K562 (cell line): ENCODE measurements at regions not wholly inside any gene's neighbourhood (a gene's known extent, or its start where the extent isn't known, plus 50 kb on each side); places are given as distances from the start of the nearest gene placed in this dataset.

ENCODE experiments used
- ATAC-seq: fragments of 200-7000 bp; cut with Tn5 transposase; 3 replicates; pipeline ENCODE4 v1.9.1; 2020; ENCODE audit warnings: moderate library complexity
- BruUV-seq: library from RNA; stranded (reverse); fragments of 400-500 nt; replicated peaks from 2 replicates; lab custom pipeline; 2021; lab: Mats Ljungman, UMichigan
- CTCF ChIA-PET: fragments of 300-600 bp; formaldehyde crosslinking; extraction: SDS; loops from one replicate; lab custom pipeline; 2021; ENCODE audit warnings: low intra/inter-chr PET ratio; lab: Yijun Ruan, JAX
- POLR2A ChIA-PET: fragments of 300-600, 350-650 bp; sonication (Branson Sonifier 250); formaldehyde crosslinking; extraction: SDS; loops from one replicate; lab custom pipeline; 2021; ENCODE audit warnings: antibody characterized with exemption, inconsistent platforms; lab: Yijun Ruan, JAX
- DNase-seq, 4 experiments: peaks; one replicate each; pipeline versions ENCODE4 v3.0.0 to v3.0.0-alpha.2; 2011 to 2018; ENCODE audit warnings: low spot score in 3 of 4, mixed read lengths in 3 of 4; ENCODE audit errors: extremely low read depth in 1 of 4
- FAIRE-seq: peaks from 2 replicates; lab custom pipeline; 2011; peaks lifted over from hg19 to GRCh38; lab: Jason Lieb, UNC
- H2AFZ ChIP-seq: 2 replicates; pipeline ENCODE4 v1.6.0; 2011; ENCODE audit warnings: low read depth, low read length, control low read depth, inconsistent platforms
- H3K27ac ChIP-seq: fragments of 200-600 bp; 3 replicates; pipeline ENCODE4 v1.8.0; 2011; ENCODE audit warnings: low read depth, mild to moderate bottlenecking, control low read depth, inconsistent platforms, low read length, moderate library complexity, mixed read lengths; ENCODE audit errors: extremely low read depth
- H3K27me3 ChIP-seq, 2 experiments: fragments of 300-600 bp in 1 of 2; 2 replicates in 1 of 2; 3 replicates in 1 of 2; pipeline versions ENCODE4 v1.6.0 to v1.8.0; 2011; ENCODE audit warnings: inconsistent platforms in 2 of 2, low read length in 2 of 2, mild to moderate bottlenecking in 1 of 2, mixed read lengths in 1 of 2, moderate library complexity in 1 of 2; ENCODE audit not compliant: control insufficient read depth in 2 of 2, insufficient read depth in 2 of 2
- H3K36me3 ChIP-seq: fragments of 300-600 bp; 3 replicates; pipeline ENCODE4 v1.8.0; 2011; ENCODE audit warnings: mild to moderate bottlenecking, low read length, inconsistent platforms; ENCODE audit not compliant: control insufficient read depth, insufficient read depth
- H3K4me1 ChIP-seq, 2 experiments: fragments of 200-600 bp in 1 of 2; replicated peaks in 1 of 2; 2 replicates in 1 of 2; 3 replicates in 1 of 2; pipeline versions ENCODE4 v1.5.1 to v1.8.0; 2011; ENCODE audit warnings: inconsistent platforms in 2 of 2, low read length in 2 of 2, mild to moderate bottlenecking in 1 of 2, mixed read lengths in 1 of 2, moderate library complexity in 1 of 2; ENCODE audit not compliant: control insufficient read depth in 2 of 2, insufficient read depth in 2 of 2
- H3K4me2 ChIP-seq: 2 replicates; pipeline ENCODE4 v1.6.1; 2011; ENCODE audit warnings: low read length, control low read depth, inconsistent platforms, mixed read lengths; ENCODE audit not compliant: insufficient read depth
- H3K4me3 ChIP-seq: fragments of 200-600 bp; sonication (generic), shearing (Covaris generic); 2 replicates; pipeline ENCODE4 v1.5.1; 2016; ENCODE audit warnings: control low read depth, inconsistent platforms
- H3K79me2 ChIP-seq: fragments of 200-600 bp; 3 replicates; pipeline ENCODE4 v1.8.0; 2011; ENCODE audit warnings: low read length, inconsistent platforms; ENCODE audit not compliant: control insufficient read depth, insufficient read depth
- H3K9ac ChIP-seq, 2 experiments: 2 replicates each; pipeline versions ENCODE4 v1.6.0 to v1.6.1; 2011; ENCODE audit warnings: low read depth in 2 of 2, low read length in 2 of 2, control low read depth in 1 of 2, inconsistent platforms in 1 of 2, mild to moderate bottlenecking in 1 of 2, mixed read lengths in 1 of 2; ENCODE audit not compliant: insufficient read depth in 1 of 2
- H3K9me1 ChIP-seq: one replicate; pipeline ENCODE4 v1.6.0; 2011; ENCODE audit warnings: inconsistent platforms, mild to moderate bottlenecking, low read length, moderate library complexity; ENCODE audit not compliant: control insufficient read depth, insufficient read depth
- H3K9me3 ChIP-seq: replicated peaks from 2 replicates; pipeline ENCODE4 v1.5.1; 2011; ENCODE audit warnings: low read depth, low read length, inconsistent platforms; ENCODE audit not compliant: control insufficient read depth, insufficient read depth
- H4K20me1 ChIP-seq: replicated peaks from 2 replicates; pipeline ENCODE4 v1.6.1; 2011; ENCODE audit warnings: low read length, inconsistent platforms, mixed read lengths; ENCODE audit not compliant: control insufficient read depth, insufficient read depth
- BDP1 ChIP-seq: IDR thresholded peaks from 3 replicates; pipeline ENCODE4 v1.6.1; 2011; ENCODE audit not compliant: insufficient read length, insufficient read depth
- MCM5 ChIP-seq: fragments of 450-650 bp; IDR thresholded peaks from 2 replicates; pipeline ENCODE4 v1.6.1; 2016; ENCODE audit warnings: low read depth
- MED1 ChIP-seq: sonication (generic); formaldehyde crosslinking; IDR thresholded peaks from 2 replicates; pipeline ENCODE4 v1.8.1; 2023; ENCODE audit warnings: missing genetic modification reagents, borderline replicate concordance
- POLR2G ChIP-seq: fragments of 200-400 bp; formaldehyde crosslinking; IDR thresholded peaks from 2 replicates; pipeline ENCODE4 v1.6.1; 2017; ENCODE audit warnings: low read depth, mild to moderate bottlenecking, antibody characterized with exemption, low read length, moderate library complexity
- SIN3B ChIP-seq: fragments of 450-650 bp; IDR thresholded peaks from 2 replicates; pipeline ENCODE4 v1.6.1; 2017; ENCODE audit warnings: low read depth, mild to moderate bottlenecking, moderate library complexity
- ZNF57 ChIP-seq: fragments of 450-650 bp; formaldehyde crosslinking; IDR thresholded peaks from 2 replicates; pipeline ENCODE4 v1.4.0; 2020; ENCODE audit warnings: mild to moderate bottlenecking, moderate library complexity
- ZNF780A ChIP-seq: fragments of 250-450 bp; sonication (Bioruptor Pico); IDR thresholded peaks from 2 replicates; pipeline ENCODE4 v1.5.0; 2021; ENCODE audit warnings: mild to moderate bottlenecking
- WGBS: fragments of 100-300 bp; shearing (Covaris generic); methylation state at CpG from one replicate; pipeline ENCODE4 v1.1.6; 2016; ENCODE audit warnings: low coverage, mixed read lengths; ENCODE audit not compliant: insufficient coverage; ENCODE audit errors: missing lambda C conversion rate; 5-methylcytosine and 5-hydroxymethylcytosine counted together
- in situ Hi-C: fragments of 300-500 bp; cut with MboI; formaldehyde crosslinking; loops from 4 replicates; pipeline ENCODE4 v1.15.0; 2018; ENCODE audit warnings: inconsistent platforms, mixed read lengths
- intact Hi-C: fragments of 100-400 bp; cut with micrococcal nuclease; formaldehyde crosslinking; loops from 2 replicates; pipeline ENCODE4 v1.14.2; 2022
- TF ChIP-seq, protein P1 (sequence below): fragments of 450-650 bp; IDR thresholded peaks from 2 replicates; pipeline ENCODE4 v1.6.1; 2018; ENCODE audit warnings: mild to moderate bottlenecking, low read depth; ENCODE audit not compliant: partially characterized antibody
- TF ChIP-seq, protein P2 (sequence below): IDR thresholded peaks from 2 replicates; pipeline ENCODE4 v1.6.1; 2016; ENCODE audit warnings: missing genetic modification characterization, missing compliant biosample characterization

DNA sequence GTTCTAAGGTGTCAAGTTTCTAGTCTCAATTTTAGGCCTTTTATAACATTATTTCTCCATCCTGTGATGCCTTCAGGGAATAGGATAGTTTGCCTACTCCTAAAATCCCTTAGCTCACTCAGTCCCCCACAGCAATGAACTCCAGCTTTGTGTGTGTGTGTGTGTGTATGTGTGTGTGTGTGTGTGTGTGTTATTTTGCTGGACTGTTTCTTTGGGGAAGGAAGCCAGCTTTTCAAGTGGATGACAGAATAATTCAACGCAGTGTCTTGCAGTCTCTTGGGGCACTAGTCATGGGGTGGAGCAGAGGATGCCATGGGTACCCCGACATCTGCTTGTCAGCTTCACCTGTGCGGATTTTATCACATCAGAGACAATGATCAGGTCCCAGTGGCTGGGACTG is 262.8 kb upstream of the DAPK1 start:
- DNase-seq (no peak), ATAC-seq (no peak), FAIRE-seq (no peak)
- Histone ChIP-seq H3K79me2 (no peaks in the 10 kb centered on the region), H3K36me3 (no peaks in the 10 kb centered on the region), H3K4me2 (no peak overlapping the region), H3K9me3 (no peaks in the 10 kb centered on the region), H3K4me3 (no peak overlapping the region), H2AFZ (no peak overlapping the region), H4K20me1 (no peaks in the 10 kb centered on the region), H3K9me1 (no peaks in the 10 kb centered on the region), H3K4me1 (no peaks in the 10 kb centered on the region), H3K27me3 (peaks cover 0 to 9% of the 10 kb centered on the region in 2 experiments; a peak in 1 of 5 replicates), H3K27ac (no peak overlapping the region), H3K9ac (no peak overlapping the region)
- no peak for TF ChIP-seq MED1 (CRISPR knock-in tag)
- no peak for TF ChIP-seq SIN3B
- TF ChIP-seq ZNF57 = no peak
- TF ChIP-seq POLR2G = no peak
- ChIA-PET CTCF (no interaction called here), POLR2A (no interaction called here)
- WGBS = 0% methylated on average over 3 of the region's 3 CpGs
- in situ Hi-C loops = no loop called here
- no TSS peak for BruUV-seq
- intact Hi-C loops = no loop called here

DNA sequence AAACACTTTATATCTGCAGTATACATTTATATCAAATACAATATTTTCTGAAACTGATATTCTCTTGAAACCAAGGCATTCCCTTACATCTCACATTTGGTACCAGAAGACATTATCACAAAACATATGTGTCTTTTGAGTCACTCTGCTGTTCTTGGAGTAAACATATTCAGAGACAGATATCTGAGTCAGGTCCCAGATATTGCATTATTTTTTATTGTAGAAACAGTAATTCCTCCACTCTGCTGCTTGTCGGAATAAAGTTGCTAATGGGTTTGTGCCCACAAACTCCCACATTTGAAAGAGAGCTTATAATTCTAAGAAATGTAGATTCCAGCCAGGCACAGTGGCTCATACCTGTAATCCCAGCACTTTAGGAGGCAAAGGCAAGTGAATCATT is 261.1 kb upstream of the DAPK1 start:
- H3K9ac ChIP-seq = no peak overlapping the region
- H3K4me3 ChIP-seq = no peak overlapping the region
- intact Hi-C loops (no loop called here), in situ Hi-C loops (no loop called here)
- 0% methylated on average over 1 of the region's 1 CpG for WGBS
- H3K4me2 ChIP-seq = no peak overlapping the region
- no peak for FAIRE-seq
- no peaks in the 10 kb centered on the region for H3K9me1 ChIP-seq
- BruUV-seq = no TSS peak
- no peak overlapping the region for H2AFZ ChIP-seq
- ATAC-seq = no peak
- TF ChIP-seq, protein P1, sequence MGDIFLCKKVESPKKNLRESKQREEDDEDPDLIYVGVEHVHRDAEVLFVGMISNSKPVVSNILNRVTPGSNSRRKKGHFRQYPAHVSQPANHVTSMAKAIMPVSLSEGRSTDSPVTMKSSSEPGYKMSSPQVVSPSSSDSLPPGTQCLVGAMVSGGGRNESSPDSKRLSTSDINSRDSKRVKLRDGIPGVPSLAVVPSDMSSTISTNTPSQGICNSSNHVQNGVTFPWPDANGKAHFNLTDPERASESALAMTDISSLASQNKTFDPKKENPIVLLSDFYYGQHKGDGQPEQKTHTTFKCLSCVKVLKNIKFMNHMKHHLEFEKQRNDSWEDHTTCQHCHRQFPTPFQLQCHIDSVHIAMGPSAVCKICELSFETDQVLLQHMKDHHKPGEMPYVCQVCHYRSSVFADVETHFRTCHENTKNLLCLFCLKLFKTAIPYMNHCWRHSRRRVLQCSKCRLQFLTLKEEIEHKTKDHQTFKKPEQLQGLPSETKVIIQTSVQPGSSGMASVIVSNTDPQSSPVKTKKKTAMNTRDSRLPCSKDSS = no peak
- TF ChIP-seq, protein P2, sequence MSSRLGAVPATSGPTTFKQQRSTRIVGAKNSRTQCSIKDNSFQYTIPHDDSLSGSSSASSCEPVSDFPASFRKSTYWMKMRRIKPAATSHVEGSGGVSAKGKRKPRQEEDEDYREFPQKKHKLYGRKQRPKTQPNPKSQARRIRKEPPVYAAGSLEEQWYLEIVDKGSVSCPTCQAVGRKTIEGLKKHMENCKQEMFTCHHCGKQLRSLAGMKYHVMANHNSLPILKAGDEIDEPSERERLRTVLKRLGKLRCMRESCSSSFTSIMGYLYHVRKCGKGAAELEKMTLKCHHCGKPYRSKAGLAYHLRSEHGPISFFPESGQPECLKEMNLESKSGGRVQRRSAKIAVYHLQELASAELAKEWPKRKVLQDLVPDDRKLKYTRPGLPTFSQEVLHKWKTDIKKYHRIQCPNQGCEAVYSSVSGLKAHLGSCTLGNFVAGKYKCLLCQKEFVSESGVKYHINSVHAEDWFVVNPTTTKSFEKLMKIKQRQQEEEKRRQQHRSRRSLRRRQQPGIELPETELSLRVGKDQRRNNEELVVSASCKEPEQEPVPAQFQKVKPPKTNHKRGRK (tag) = no peak
- no peak for TF ChIP-seq BDP1
- TF ChIP-seq MCM5 = no peak
- no peak for TF ChIP-seq ZNF780A (CRISPR knock-in tag)
- H3K36me3 ChIP-seq = no peaks in the 10 kb centered on the region
- H3K4me1 ChIP-seq = no peaks in the 10 kb centered on the region
- peaks cover 0 to 9% of the 10 kb centered on the region in 2 experiments; a peak in 1 of 5 replicates for H3K27me3 ChIP-seq
- H3K9me3 ChIP-seq = no peaks in the 10 kb centered on the region
- no peak overlapping the region for H3K27ac ChIP-seq
- ChIA-PET POLR2A (no interaction called here), CTCF (no interaction called here)
- H4K20me1 ChIP-seq = no peaks in the 10 kb centered on the region
- no peaks in the 10 kb centered on the region for H3K79me2 ChIP-seq
- no peak for DNase-seq
